Natural killer cell (primary cell): ENCODE measurements at regions not wholly inside any gene's neighbourhood (a gene's known extent, or its start where the extent isn't known, plus 50 kb on each side); places are given as distances from the start of the nearest gene placed in this dataset.
"Not testable (repeated sequence)": the region's sequence is repeated elsewhere in the genome, so short reads cannot be mapped to it uniquely, and the experiment has no call there.

Source experiments
- ATAC-seq, 3 donors: fragments of 150-1000 bp in 2 of 3; fragments of 200-7000 bp in 1 of 3; cut with Tn5 transposase; 1 replicate in 1 of 3; 2 replicates in 2 of 3; pipeline ENCODE4 v1.10.0; 2021; ENCODE audit warnings: mild to moderate bottlenecking in 2 of 3, moderate library complexity in 2 of 3
- DNase-seq, 2 donors: peaks; one replicate each; pipeline versions ENCODE4 v3.0.0 to v3.0.0-alpha.2; 2013 to 2021; ENCODE audit warnings: mixed read lengths in 1 of 2
- H3K27ac ChIP-seq: one replicate; pipeline ENCODE4 v1.5.1; 2013; ENCODE audit warnings: mild to moderate bottlenecking, low read length
- H3K27me3 ChIP-seq: one replicate; pipeline ENCODE4 v1.6.1; 2013; ENCODE audit warnings: low read length; ENCODE audit not compliant: control insufficient read depth, insufficient read depth
- H3K36me3 ChIP-seq: one replicate; pipeline ENCODE4 v1.6.1; 2013; ENCODE audit warnings: low read length; ENCODE audit not compliant: control insufficient read depth, insufficient read depth
- H3K4me1 ChIP-seq: one replicate; pipeline ENCODE4 v1.6.1; 2013; ENCODE audit warnings: low read length; ENCODE audit not compliant: control insufficient read depth, insufficient read depth
- H3K4me3 ChIP-seq: one replicate; pipeline ENCODE4 v1.5.1; 2013; ENCODE audit warnings: low read length
- H3K9me3 ChIP-seq: one replicate; pipeline ENCODE4 v1.6.1; 2013; ENCODE audit warnings: low read length; ENCODE audit not compliant: control insufficient read depth, insufficient read depth
- H3K27ac Mint-ChIP-seq, 2 donors: one replicate each; pipeline ENCODE4 v1.8.0; 2022; ENCODE audit warnings: mild to moderate bottlenecking in 2 of 2, mixed read lengths in 2 of 2, moderate library complexity in 1 of 2
- H3K27me3 Mint-ChIP-seq, 2 donors: one replicate each; pipeline ENCODE4 v1.8.0; 2022; ENCODE audit warnings: low read depth in 2 of 2, mixed read lengths in 2 of 2
- H3K36me3 Mint-ChIP-seq: one replicate; pipeline ENCODE4 v1.8.0; 2022; ENCODE audit warnings: mixed read lengths
- H3K4me1 Mint-ChIP-seq, 2 donors: one replicate each; pipeline ENCODE4 v1.8.0; 2022; ENCODE audit warnings: mixed read lengths in 2 of 2
- H3K4me3 Mint-ChIP-seq: one replicate; pipeline ENCODE4 v1.8.0; 2022; ENCODE audit warnings: mild to moderate bottlenecking, moderate library complexity, mixed read lengths
- H3K9me3 Mint-ChIP-seq, 2 donors: one replicate each; pipeline ENCODE4 v1.8.0; 2022; ENCODE audit warnings: mixed read lengths in 2 of 2
- CTCF ChIP-seq: fragments of 200-600 bp; IDR thresholded peaks from one replicate; pipeline ENCODE4 v1.8.0; 2022; ENCODE audit warnings: antibody characterized with exemption
- WGBS: methylation state at CpG from one replicate; pipeline ENCODE4 v1.1.7; 2013; ENCODE audit warnings: missing lambda C conversion rate; ENCODE audit not compliant: insufficient coverage; 5-methylcytosine and 5-hydroxymethylcytosine counted together
- intact Hi-C: fragments of 100-400 bp; cut with micrococcal nuclease; formaldehyde crosslinking; loops from one replicate; pipeline ENCODE4 v1.14.2; 2022

GRCh38 chr3:96631050-96631449, 183.3 kb upstream of the EPHA6 start:
- Mint-ChIP-seq H3K4me3 (no peak overlapping the region), H3K4me1 (no peaks in the 10 kb centered on the region), H3K27me3 (no peaks in the 10 kb centered on the region), H3K27ac (no peak overlapping the region), H3K9me3 (peaks cover 2 to 16% of the 10 kb centered on the region in 2 donors), H3K36me3 (no peaks in the 10 kb centered on the region)
- no peaks in the 10 kb centered on the region for H3K4me1 ChIP-seq
- 89% methylated on average over 1 of the region's 1 CpG for WGBS
- ATAC-seq: no peak
- intact Hi-C loops: no loop called here
- H3K4me3 ChIP-seq: no peak overlapping the region
- no peak for DNase-seq
- no peaks in the 10 kb centered on the region for H3K27me3 ChIP-seq
- H3K27ac ChIP-seq: no peak overlapping the region
- no peaks in the 10 kb centered on the region for H3K9me3 ChIP-seq
- TF ChIP-seq CTCF: no peak
- H3K36me3 ChIP-seq: no peaks in the 10 kb centered on the region

GRCh38 chr3:96646596-96646995, 167.8 kb upstream of the EPHA6 start:
- no peak for DNase-seq
- no peak for ATAC-seq
- Mint-ChIP-seq H3K4me3 (no peak overlapping the region), H3K27me3 (no peaks in the 10 kb centered on the region), H3K27ac (no peak overlapping the region), H3K9me3 (peaks cover 4 to 14% of the 10 kb centered on the region in 2 donors), H3K4me1 (no peaks in the 10 kb centered on the region), H3K36me3 (no peaks in the 10 kb centered on the region)
- no peaks in the 10 kb centered on the region for H3K4me1 ChIP-seq
- TF ChIP-seq CTCF: no peak
- H3K9me3 ChIP-seq: peaks cover 3% of the 10 kb centered on the region
- intact Hi-C loops: no loop called here
- H3K27me3 ChIP-seq: no peaks in the 10 kb centered on the region
- no peaks in the 10 kb centered on the region for H3K36me3 ChIP-seq
- WGBS: 91% methylated on average over 20 of the region's 20 CpGs
- H3K4me3 ChIP-seq: no peak overlapping the region
- no peak overlapping the region for H3K27ac ChIP-seq

GRCh38 chr3:96657710-96658109, 156.7 kb upstream of the EPHA6 start:
- Mint-ChIP-seq H3K27ac (no peak overlapping the region), H3K4me1 (no peaks in the 10 kb centered on the region), H3K9me3 (peaks cover 11 to 19% of the 10 kb centered on the region in 2 donors), H3K36me3 (no peaks in the 10 kb centered on the region), H3K4me3 (no peak overlapping the region), H3K27me3 (no peaks in the 10 kb centered on the region)
- Histone ChIP-seq H3K9me3 (peaks cover 14% of the 10 kb centered on the region), H3K4me1 (no peaks in the 10 kb centered on the region), H3K27ac (no peak overlapping the region), H3K27me3 (no peaks in the 10 kb centered on the region), H3K36me3 (no peaks in the 10 kb centered on the region), H3K4me3 (no peak overlapping the region)
- 84% methylated on average over 8 of the region's 8 CpGs for whole genome bisulfite sequencing
- TF ChIP-seq CTCF: no peak
- no peak for DNase-seq
- intact Hi-C loops: no loop called here
- ATAC-seq: no peak

GRCh38 chr3:96671861-96672595, 142.4 kb upstream of the EPHA6 start:
- ATAC-seq, H3K27me3 ChIP-seq, H3K4me1 ChIP-seq, H3K27me3 Mint-ChIP-seq, H3K36me3 ChIP-seq, H3K27ac Mint-ChIP-seq, H3K9me3 ChIP-seq, H3K36me3 Mint-ChIP-seq, H3K4me3 Mint-ChIP-seq, H3K4me1 Mint-ChIP-seq, intact Hi-C loops, H3K4me3 ChIP-seq, H3K27ac ChIP-seq, DNase-seq: not testable (repeated sequence)
- peaks cover 22 to 26% of the 10 kb centered on the region in 2 donors for H3K9me3 Mint-ChIP-seq
- 76% methylated on average over 7 of the region's 7 CpGs for WGBS
